Stimulated activated naive B cell treated with anti-CD40 and anti-IgM and Interleukin-4, amounts not matched to agents 10 μg/mL and 1 μg/mL and 100 μg/mL, for 72 hours (primary cell): ENCODE measurements at regions not wholly inside any gene's neighbourhood (a gene's known extent, or its start where the extent isn't known, plus 50 kb on each side); places are given as distances from the start of the nearest gene placed in this dataset.
A peak's percentile ranks its signal among the peaks of the same experiment; 100 is the strongest.
"Not testable (repeated sequence)": the region's sequence is repeated elsewhere in the genome, so short reads cannot be mapped to it uniquely, and the experiment has no call there.

Source experiments
- ATAC-seq, 2 donors: fragments of 150-1000 bp; cut with Tn5 transposase; replicated peaks; 2 replicates each; pipeline ENCODE4 v1.10.0; 2021; ENCODE audit warnings: moderate library complexity in 1 of 2
- DNase-seq: peaks from one replicate; pipeline ENCODE4 v3.0.0; 2021
- H3K27ac Mint-ChIP-seq: one replicate; pipeline ENCODE4 v1.8.0; 2022; ENCODE audit warnings: mild to moderate bottlenecking, mixed read lengths
- H3K27me3 Mint-ChIP-seq, 2 donors: one replicate each; pipeline ENCODE4 v1.8.0; 2022; ENCODE audit warnings: mixed read lengths in 2 of 2
- H3K36me3 Mint-ChIP-seq, 2 donors: one replicate each; pipeline ENCODE4 v1.8.0; 2022; ENCODE audit warnings: mixed read lengths in 2 of 2, mild to moderate bottlenecking in 1 of 2
- H3K4me1 Mint-ChIP-seq, 2 donors: one replicate each; pipeline ENCODE4 v1.8.0; 2022; ENCODE audit warnings: mixed read lengths in 2 of 2, mild to moderate bottlenecking in 1 of 2
- H3K4me3 Mint-ChIP-seq, 2 donors: one replicate each; pipeline ENCODE4 v1.8.0; 2022; ENCODE audit warnings: mild to moderate bottlenecking in 2 of 2, mixed read lengths in 2 of 2, moderate library complexity in 1 of 2
- H3K9me3 Mint-ChIP-seq, 2 donors: one replicate each; pipeline ENCODE4 v1.8.0; 2022; ENCODE audit warnings: mixed read lengths in 2 of 2, mild to moderate bottlenecking in 1 of 2

- H3K4me3 Mint-ChIP-seq, result no peak overlapping the region
- H3K36me3 Mint-ChIP-seq, result peaks cover 7 to 13% of the 10 kb centered on the region in 2 donors
- peak overlapping the region; percentile 75 for H3K27ac Mint-ChIP-seq
- ATAC-seq (no peak), DNase-seq (no peak)
- H3K9me3 Mint-ChIP-seq, result peaks cover 6 to 9% of the 10 kb centered on the region in 2 donors
- H3K27me3 Mint-ChIP-seq, result no peaks in the 10 kb centered on the region
- peaks cover 60 to 87% of the 10 kb centered on the region in 2 donors for H3K4me1 Mint-ChIP-seq
Observed at GRCh38 chr3:72271216-72271615, 486.3 kb upstream of the PROK2 start.

DNA sequence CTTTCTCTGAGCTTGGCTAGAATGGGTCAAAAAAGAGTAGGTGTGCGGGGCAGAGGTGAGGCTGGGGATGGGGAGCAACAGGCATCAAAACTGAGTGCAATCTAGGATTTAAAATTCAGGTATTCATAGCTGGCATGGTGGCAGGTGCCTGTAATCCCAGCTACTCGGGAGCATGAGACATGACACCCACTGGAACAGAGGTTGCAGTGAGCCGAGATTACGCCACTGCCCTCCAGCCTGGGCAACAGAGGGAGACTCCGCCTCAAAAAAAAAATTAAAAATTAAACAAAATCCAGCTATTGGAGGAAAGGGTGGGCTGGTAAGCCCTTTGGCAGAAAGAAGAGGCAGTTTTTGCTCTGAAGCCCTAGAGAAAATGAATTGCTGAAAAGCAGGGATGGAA, 485.8 kb upstream of the PROK2 start:
- Mint-ChIP-seq H3K36me3 (peaks cover 9 to 17% of the 10 kb centered on the region in 2 donors), H3K27me3 (no peaks in the 10 kb centered on the region), H3K4me1 (peaks cover 65 to 92% of the 10 kb centered on the region in 2 donors), H3K9me3 (peaks cover 6 to 12% of the 10 kb centered on the region in 2 donors), H3K27ac (no peak overlapping the region), H3K4me3 (peak overlapping the region in 1 of 2 donors; percentile 6)
- no peak for DNase-seq
- no peak for ATAC-seq

- peaks cover 70 to 92% of the 10 kb centered on the region in 2 donors for H3K4me1 Mint-ChIP-seq
- DNase-seq (no peak), ATAC-seq (no peak)
- no peaks in the 10 kb centered on the region for H3K27me3 Mint-ChIP-seq
- no peak overlapping the region for H3K27ac Mint-ChIP-seq
- peaks cover 9 to 17% of the 10 kb centered on the region in 2 donors for H3K36me3 Mint-ChIP-seq
- H3K4me3 Mint-ChIP-seq, result peak overlapping the region; percentile 55 to 69
- peaks cover 6 to 12% of the 10 kb centered on the region in 2 donors for H3K9me3 Mint-ChIP-seq
Observed at GRCh38 chr3:72270072-72270681, 485.2 kb upstream of the PROK2 start.

GRCh38 chr3:72269475-72269874, 484.5 kb upstream of the PROK2 start:
- Mint-ChIP-seq H3K4me1 (peaks cover 66 to 87% of the 10 kb centered on the region in 2 donors), H3K27me3 (no peaks in the 10 kb centered on the region), H3K4me3 (no peak overlapping the region), H3K27ac (no peak overlapping the region), H3K9me3 (peaks cover 6 to 12% of the 10 kb centered on the region in 2 donors), H3K36me3 (peaks cover 9 to 17% of the 10 kb centered on the region in 2 donors)
- DNase-seq (no peak), ATAC-seq (no peak)

GRCh38 chr3:72266921-72267524, 482.1 kb upstream of the PROK2 start:
- Mint-ChIP-seq H3K36me3 (peaks cover 9 to 17% of the 10 kb centered on the region in 2 donors), H3K4me1 (peaks cover 47 to 62% of the 10 kb centered on the region in 2 donors), H3K27ac (peak overlapping the region; percentile 89), H3K9me3 (peaks cover 6 to 12% of the 10 kb centered on the region in 2 donors), H3K4me3 (peak overlapping the region in 1 of 2 donors; percentile 19)
- H3K27me3 Mint-ChIP-seq, DNase-seq: not testable (repeated sequence)
- peak; percentile 65 to 70 for ATAC-seq

- H3K27ac Mint-ChIP-seq, result peak overlapping the region; percentile 78
- H3K36me3 Mint-ChIP-seq, result peaks cover 9 to 17% of the 10 kb centered on the region in 2 donors
- DNase-seq, result no peak
- peaks cover 6 to 12% of the 10 kb centered on the region in 2 donors for H3K9me3 Mint-ChIP-seq
- H3K4me3 Mint-ChIP-seq, result peak overlapping the region in 1 of 2 donors; percentile 66
- H3K4me1 Mint-ChIP-seq, result peaks cover 48 to 57% of the 10 kb centered on the region in 2 donors
- H3K27me3 Mint-ChIP-seq, result peaks cover 2 to 4% of the 10 kb centered on the region in 2 donors
- peak; percentile 45 to 49 for ATAC-seq
Observed at GRCh38 chr3:72266016-72266370, 481.0 kb upstream of the PROK2 start.

DNA sequence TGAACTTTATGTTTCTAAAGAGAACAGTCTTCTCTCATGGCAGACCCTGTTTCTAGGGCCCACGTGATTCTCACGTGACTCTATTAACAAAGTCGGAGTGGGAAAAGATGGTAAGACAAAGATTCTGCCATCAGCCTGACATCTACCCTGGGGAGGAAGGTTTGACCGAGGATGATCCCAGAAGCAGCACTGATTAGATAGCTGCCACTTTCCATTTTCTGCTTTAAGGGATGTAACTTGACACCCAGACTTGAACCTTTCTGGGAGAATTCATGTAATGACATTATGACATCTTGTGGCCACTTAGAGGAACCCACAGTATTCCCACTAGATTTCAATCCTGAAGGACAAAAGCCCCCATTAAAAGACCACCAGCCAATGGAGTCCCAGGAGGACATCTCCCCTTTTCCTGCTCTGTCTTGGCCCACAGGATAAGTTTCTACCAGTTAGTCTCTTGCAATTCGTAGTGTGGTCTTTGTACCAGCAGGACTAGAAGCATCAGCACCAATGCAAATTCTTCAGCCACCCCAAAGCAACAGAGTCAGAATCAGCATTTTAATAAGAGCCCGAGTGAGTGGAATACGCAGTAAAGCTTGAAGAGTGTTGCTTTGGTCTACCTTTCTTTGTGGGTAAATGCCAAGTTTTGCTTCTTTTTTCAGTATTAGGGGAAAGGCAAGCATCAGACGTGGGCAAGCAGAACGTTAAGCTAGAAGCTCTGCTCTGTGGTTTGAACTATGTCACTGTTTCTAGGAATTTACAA, 480.5 kb upstream of the PROK2 start:
- Mint-ChIP-seq H3K36me3 (peaks cover 9 to 17% of the 10 kb centered on the region in 2 donors), H3K4me1 (peaks cover 48 to 57% of the 10 kb centered on the region in 2 donors), H3K9me3 (peaks cover 6 to 12% of the 10 kb centered on the region in 2 donors), H3K27ac (peak overlapping the region; percentile 78), H3K4me3 (no peak overlapping the region), H3K27me3 (peaks cover 4 to 7% of the 10 kb centered on the region in 2 donors)
- peak; percentile 81 to 84 for ATAC-seq
- DNase-seq, result no peak

DNA sequence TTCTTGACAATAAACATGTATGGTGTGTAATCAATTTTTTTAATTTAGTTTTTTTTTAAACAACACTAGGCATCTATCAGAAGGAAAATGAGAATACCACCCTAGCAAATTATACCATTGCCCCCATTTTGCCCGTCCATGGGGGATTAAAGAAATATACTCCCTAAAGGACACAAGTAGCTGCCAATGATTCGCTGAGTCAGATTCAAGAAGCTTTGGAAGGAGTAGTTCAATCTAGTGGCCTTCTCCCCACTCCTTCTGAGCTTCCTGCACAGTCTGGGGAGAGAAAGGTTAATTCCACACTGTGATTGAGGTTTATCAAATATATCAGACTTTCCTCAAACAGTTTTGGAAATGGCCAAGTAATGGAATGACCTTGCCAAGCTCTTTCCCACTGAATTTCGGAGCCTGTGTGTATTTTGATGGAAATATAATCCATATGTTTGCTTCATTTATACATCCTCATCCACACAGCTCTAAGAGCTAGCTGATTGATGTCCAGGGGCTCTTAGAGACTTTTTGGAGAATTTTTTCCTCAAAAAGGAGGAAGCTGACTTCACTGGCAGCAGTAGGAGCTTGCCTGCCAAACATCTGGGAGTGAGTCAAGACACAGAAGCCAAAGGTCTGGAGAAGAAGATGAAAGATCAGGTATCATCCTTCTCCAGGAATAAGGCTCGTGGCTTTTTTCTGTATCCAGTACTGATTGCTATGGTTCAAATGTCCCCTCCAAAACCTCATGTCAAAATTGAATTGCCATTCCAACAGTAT, 478.5 kb upstream of the PROK2 start:
- H3K27me3 Mint-ChIP-seq, result peaks cover 4 to 14% of the 10 kb centered on the region in 2 donors
- DNase-seq (no peak), ATAC-seq (no peak)
- no peak overlapping the region for H3K27ac Mint-ChIP-seq
- peaks cover 9 to 18% of the 10 kb centered on the region in 2 donors for H3K36me3 Mint-ChIP-seq
- peaks cover 6 to 14% of the 10 kb centered on the region in 2 donors for H3K9me3 Mint-ChIP-seq
- H3K4me1 Mint-ChIP-seq, result peaks cover 50 to 61% of the 10 kb centered on the region in 2 donors
- no peak overlapping the region for H3K4me3 Mint-ChIP-seq

- Mint-ChIP-seq H3K4me1 (peaks cover 50 to 62% of the 10 kb centered on the region in 2 donors), H3K36me3 (peaks cover 12 to 18% of the 10 kb centered on the region in 2 donors), H3K27ac (no peak overlapping the region), H3K9me3 (peaks cover 7 to 17% of the 10 kb centered on the region in 2 donors), H3K27me3 (peaks cover 8 to 18% of the 10 kb centered on the region in 2 donors), H3K4me3 (no peak overlapping the region)
- DNase-seq, result no peak
- ATAC-seq, result no peak
Observed at GRCh38 chr3:72262736-72263135, 477.8 kb upstream of the PROK2 start.

DNA sequence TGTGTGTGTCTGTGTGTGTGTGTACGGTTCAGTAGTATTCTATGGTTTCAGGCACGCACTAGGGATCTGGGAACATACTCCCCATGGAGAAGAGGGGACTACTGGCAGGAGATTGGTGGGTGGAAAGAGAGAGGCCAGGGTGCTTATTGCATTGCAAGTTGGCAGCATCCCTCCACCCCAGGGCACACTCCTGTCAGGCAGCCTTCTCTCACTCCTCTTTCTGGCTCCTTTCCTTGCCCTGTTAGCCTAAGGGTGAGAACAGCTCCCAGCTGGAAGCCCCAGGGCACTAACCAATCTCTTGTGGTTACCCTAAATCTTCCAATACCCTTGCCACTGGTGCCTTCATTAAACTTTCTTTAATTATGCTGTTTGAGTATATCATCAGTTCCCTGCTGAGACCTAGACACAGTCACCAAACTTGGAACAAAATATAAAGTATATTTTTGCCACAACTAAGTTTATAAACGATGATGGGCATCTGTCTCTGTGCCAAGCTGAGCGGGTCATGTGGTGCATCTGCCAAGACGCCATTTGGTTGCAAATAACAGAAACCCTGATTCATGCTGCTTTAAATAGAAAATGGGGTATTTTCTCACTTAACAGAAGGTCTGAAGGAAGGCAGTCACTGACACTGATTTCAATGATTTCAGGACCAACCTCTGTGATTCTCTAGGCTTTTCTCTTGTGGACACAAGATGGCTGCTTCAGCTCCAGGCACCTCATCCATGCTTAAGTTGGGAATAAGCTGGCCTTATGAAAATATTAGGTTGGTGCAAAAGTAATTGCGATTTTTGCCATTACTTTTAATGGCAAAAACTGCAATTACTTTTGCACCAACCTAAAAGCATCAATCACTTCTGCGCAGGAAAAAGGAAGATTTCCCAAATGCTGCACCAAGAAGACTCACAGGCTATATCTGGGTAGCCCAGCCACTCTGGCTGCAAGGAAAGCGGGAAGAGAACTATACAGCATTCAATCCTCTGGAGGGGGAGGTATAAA, 476.9 kb upstream of the PROK2 start:
- no peak for DNase-seq
- H3K9me3 Mint-ChIP-seq, result peaks cover 4 to 12% of the 10 kb centered on the region in 2 donors

DNA sequence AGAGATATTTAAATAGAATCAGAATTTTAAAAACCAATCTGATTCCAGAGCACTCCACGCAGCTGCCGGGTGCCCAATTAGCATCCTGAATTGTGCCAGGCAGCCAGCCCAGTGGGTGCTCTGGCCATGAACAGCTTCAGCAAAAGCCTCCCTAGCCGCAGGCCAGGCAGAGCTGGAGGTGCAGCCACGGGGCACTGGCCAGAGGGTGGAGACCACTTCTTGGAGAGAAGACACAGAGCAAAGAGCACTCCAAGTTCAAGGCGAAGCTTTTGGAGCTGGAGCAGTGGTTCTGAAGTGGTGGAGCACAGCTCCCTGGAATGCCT, 475.6 kb upstream of the PROK2 start:
- DNase-seq (no peak), ATAC-seq (no peak)
- Mint-ChIP-seq H3K4me3 (no peak overlapping the region), H3K27me3 (peaks cover 8 to 18% of the 10 kb centered on the region in 2 donors), H3K36me3 (peaks cover 3 to 6% of the 10 kb centered on the region in 2 donors), H3K4me1 (peaks cover 48 to 59% of the 10 kb centered on the region in 2 donors), H3K9me3 (peaks cover 2 to 5% of the 10 kb centered on the region in 2 donors), H3K27ac (no peak overlapping the region)

More for the DNA sequence above, 476.9 kb upstream of the PROK2 start:
- peaks cover 8 to 18% of the 10 kb centered on the region in 2 donors for H3K27me3 Mint-ChIP-seq
- no peak overlapping the region for H3K27ac Mint-ChIP-seq
- peaks cover 6 to 12% of the 10 kb centered on the region in 2 donors for H3K36me3 Mint-ChIP-seq
- H3K4me1 Mint-ChIP-seq, result peaks cover 45 to 59% of the 10 kb centered on the region in 2 donors
- ATAC-seq, result no peak
- H3K4me3 Mint-ChIP-seq, result no peak overlapping the region

GRCh38 chr3:72259755-72260587, 475.0 kb upstream of the PROK2 start:
- Mint-ChIP-seq H3K4me1 (peaks cover 47 to 60% of the 10 kb centered on the region in 2 donors), H3K9me3 (peaks cover 2 to 5% of the 10 kb centered on the region in 2 donors), H3K27me3 (peaks cover 8 to 18% of the 10 kb centered on the region in 2 donors), H3K36me3 (peaks cover 3 to 6% of the 10 kb centered on the region in 2 donors), H3K27ac (peak overlapping the region; percentile 40), H3K4me3 (no peak overlapping the region)
- DNase-seq (no peak), ATAC-seq (peak; percentile 62 to 75)
